GM18907 (cell line): ENCODE measurements at regions not wholly inside any gene's neighbourhood (a gene's known extent, or its start where the extent isn't known, plus 50 kb on each side); places are given as distances from the start of the nearest gene placed in this dataset.

Experiments
- ATAC-seq: cut with Tn5 transposase; IDR thresholded peaks from one replicate; pipeline ENCODE4 v1.9.1; 2021; ENCODE audit warnings: mild to moderate bottlenecking, moderate library complexity; ENCODE audit not compliant: unreplicated experiment

GRCh38 chr14:34219661-34220377 is 242.2 kb downstream of the SPTSSA start:
- no peak for ATAC-seq

GRCh38 chr14:34218881-34219280 is 243.2 kb downstream of the SPTSSA start:
- ATAC-seq, result no peak

GRCh38 chr14:34214961-34215360 is 247.1 kb downstream of the SPTSSA start:
- ATAC-seq, result no peak

- no peak for ATAC-seq
These were observed 248.7 kb downstream of the SPTSSA start for GRCh38 chr14:34213332-34213731.

- ATAC-seq, result no peak
These were observed 249.7 kb downstream of the SPTSSA start for GRCh38 chr14:34212172-34212929.

GRCh38 chr14:34211732-34212131 is 250.3 kb downstream of the SPTSSA start:
- peak; percentile 96 for ATAC-seq

GRCh38 chr14:34208532-34208931 is 253.5 kb downstream of the SPTSSA start:
- no peak for ATAC-seq

- no peak for ATAC-seq
These were observed 254.9 kb upstream of the EGLN3 start for GRCh38 chr14:34205799-34206198.

DNA sequence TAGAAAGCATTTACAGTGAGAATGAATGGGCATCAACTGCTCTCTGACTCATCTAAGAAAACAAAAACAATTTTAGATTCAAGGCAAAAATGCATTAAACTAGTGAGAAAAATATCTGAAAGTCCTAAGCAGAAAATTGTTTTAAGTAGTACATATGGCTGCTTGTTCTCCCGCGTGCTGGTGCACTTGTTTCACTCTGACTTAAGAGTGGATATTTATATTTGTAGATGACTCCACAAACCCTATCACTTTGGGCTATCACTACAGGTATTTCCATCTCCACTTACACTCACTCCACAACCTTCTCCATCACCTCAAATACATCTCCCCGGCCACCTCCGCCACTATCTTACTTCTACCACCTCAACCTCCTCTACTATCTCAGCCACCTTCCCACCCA is 253.9 kb upstream of the EGLN3 start:
- ATAC-seq, result no peak

DNA sequence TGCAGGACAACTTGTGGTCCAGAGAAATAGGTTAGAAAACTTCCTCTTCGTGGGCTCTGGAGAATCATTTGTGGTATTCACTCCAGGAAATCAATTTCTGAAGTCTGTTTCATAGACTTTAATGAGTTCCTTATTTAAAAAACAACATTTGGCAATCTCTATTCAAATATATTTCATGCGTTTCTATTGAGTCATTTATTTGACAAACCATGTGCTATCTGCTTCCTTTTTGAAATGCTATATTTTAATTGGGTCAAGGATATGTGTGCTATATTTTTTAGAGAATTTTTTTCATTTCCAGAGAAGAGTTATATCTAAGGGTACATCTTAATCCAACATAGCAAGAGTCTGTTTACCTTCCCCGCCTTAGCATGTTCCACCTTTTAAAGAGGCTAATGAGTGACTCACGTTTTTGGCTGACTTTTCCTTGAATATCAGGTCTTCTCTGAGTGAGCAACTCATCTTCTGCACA is 252.4 kb upstream of the EGLN3 start:
- no peak for ATAC-seq

- no peak for ATAC-seq
These were observed 251.2 kb upstream of the EGLN3 start for GRCh38 chr14:34201909-34202637.

- ATAC-seq, result no peak
These were observed 248.7 kb upstream of the EGLN3 start for GRCh38 chr14:34199585-34199984.

DNA sequence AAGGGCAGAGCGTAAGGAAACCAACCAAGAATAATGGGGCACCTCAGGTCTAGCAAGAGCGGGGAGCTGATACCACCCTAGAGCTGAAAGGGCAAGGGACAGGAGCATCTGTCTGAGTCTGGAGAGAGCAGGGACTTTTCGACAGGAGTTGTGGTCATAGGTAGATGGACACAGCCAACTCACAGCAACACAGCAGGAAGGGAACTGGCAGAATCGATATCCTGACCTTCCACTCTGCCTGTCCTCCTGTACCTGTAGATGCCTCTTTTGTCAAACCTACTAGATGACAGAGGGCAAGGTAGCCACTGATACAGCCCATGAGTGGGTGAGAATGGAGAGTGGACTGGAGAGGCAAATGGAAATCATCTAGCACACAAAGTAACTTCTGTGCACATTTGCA is 247.2 kb upstream of the EGLN3 start:
- no peak for ATAC-seq

DNA sequence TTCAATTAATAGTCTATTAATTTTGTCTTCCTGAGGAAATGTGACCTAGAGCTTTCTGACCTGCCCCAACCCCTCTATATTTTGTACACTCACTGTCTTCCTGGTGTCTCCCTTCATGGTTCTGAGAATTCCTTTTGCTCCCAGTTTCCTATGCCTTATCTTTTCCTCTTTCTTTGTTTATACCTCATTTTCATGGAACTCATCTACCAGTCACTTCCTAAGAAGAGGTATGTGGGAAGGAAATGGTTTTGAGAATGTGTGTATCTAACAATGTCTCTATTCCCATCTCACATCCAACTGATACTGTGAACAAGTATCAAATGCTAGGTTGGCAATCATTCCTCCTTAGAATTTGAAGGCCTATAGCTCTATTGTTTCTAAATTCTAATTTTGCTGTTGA is 245.1 kb upstream of the EGLN3 start:
- no peak for ATAC-seq

- ATAC-seq, result no peak
These were observed 239.8 kb upstream of the EGLN3 start for GRCh38 chr14:34190717-34191116.

DNA sequence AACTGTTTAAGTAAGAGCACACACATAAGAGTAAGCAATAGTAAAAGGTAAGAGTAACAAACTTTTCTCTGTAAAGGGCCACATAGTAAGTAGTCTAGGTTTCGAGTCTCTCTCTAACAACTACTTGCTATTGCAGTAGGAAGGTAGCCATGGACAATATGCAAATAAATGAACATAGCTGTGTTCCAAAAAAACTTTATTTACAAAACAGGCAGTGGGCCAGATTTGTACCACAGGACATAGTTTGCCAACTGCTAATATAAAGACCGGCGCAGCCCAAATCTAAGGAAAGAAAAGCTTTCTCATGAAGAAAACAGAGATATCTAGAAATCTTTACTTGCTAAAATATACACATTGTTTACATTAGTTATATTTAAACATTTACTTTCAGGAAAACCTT is 239.0 kb upstream of the EGLN3 start:
- no peak for ATAC-seq

- ATAC-seq, result no peak
These were observed 236.7 kb upstream of the EGLN3 start for GRCh38 chr14:34187519-34188044.

- no peak for ATAC-seq
These were observed 236.2 kb upstream of the EGLN3 start for GRCh38 chr14:34187061-34187460.

- no peak for ATAC-seq
These were observed 233.3 kb upstream of the EGLN3 start for GRCh38 chr14:34184126-34184525.

- no peak for ATAC-seq
These were observed 232.6 kb upstream of the EGLN3 start for GRCh38 chr14:34183478-34183877.

DNA sequence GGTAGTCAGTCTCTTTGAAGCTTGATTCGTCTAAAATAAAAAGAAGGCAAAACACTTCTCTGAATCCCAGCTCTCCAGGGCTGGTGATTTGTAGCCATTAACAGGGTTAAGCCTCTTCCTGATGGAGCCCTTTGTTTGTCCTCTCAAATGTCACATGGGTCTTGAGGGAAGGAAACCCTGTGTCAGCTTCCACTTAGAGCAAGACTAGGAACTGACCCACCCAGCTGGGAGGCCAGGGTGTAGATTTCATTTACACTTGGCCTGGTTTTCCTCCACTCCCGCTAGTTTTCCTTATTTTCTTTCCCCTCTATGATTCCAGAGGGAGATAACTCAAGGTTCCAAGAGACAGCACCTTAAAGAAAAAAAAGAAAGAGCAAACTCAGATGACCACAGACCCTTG is 230.5 kb upstream of the EGLN3 start:
- ATAC-seq, result no peak
